ENCODE measurements at regions not wholly inside any gene's neighbourhood (a gene's known extent, or its start where the extent isn't known, plus 50 kb on each side); places are given as distances from the start of the nearest gene placed in this dataset.

GRCh38 chr3:154799800-154800199 is 280.3 kb upstream of the MME start:
- no peaks in the 10 kb centered on the region for H3K9me3 ChIP-seq (ENCODE audit: control insufficient read depth in 3 of 3, low read length in 3 of 3)
- H3K27ac ChIP-seq (ENCODE audit: low read depth, low read length): no peak overlapping the region
- no peak overlapping the region for H3K9ac ChIP-seq (ENCODE audit: low read depth in 1 of 3, low read length in 3 of 3)
- H3K27me3 ChIP-seq (ENCODE audit: control insufficient read depth in 3 of 3, insufficient read depth in 3 of 3, low read length in 3 of 3): no peaks in the 10 kb centered on the region
- H3K36me3 ChIP-seq (ENCODE audit: control insufficient read depth in 3 of 3, insufficient read depth in 3 of 3, low read length in 3 of 3): no peaks in the 10 kb centered on the region
- H3K4me1 ChIP-seq (ENCODE audit: control insufficient read depth in 3 of 3, insufficient read depth in 3 of 3, low read length in 3 of 3): no peaks in the 10 kb centered on the region
- H3K4me3 ChIP-seq (ENCODE audit: low read length in 3 of 3): no peak overlapping the region

DNA sequence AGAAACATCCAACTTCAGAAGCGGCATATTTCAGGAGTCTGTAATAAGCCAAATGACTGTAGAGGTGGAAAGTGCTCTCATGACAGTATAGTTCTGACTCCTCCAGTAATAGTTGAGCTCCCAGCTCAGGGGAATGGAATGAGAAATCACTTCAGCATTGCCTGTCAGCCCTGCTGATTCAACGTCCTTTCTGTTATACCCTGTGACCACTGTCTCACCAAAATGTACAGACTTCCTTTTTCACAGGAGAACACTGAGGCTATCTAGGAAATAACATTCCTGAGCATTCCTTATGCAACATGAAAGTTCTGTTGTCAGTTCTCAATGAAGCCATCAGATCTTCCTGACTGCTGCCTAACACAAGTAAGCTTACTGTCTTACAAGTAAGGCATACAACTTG is 284.5 kb upstream of the MME start:
- H3K4me3 ChIP-seq (ENCODE audit: low read length in 3 of 3): no peak overlapping the region
- H3K27ac ChIP-seq (ENCODE audit: low read depth, low read length): no peak overlapping the region
- H3K9me3 ChIP-seq (ENCODE audit: control insufficient read depth in 3 of 3, low read length in 3 of 3): no peaks in the 10 kb centered on the region
- H3K4me1 ChIP-seq (ENCODE audit: control insufficient read depth in 3 of 3, insufficient read depth in 3 of 3, low read length in 3 of 3): no peaks in the 10 kb centered on the region
- H3K9ac ChIP-seq (ENCODE audit: low read depth in 1 of 3, low read length in 3 of 3): no peak overlapping the region
- H3K27me3 ChIP-seq (ENCODE audit: control insufficient read depth in 3 of 3, insufficient read depth in 3 of 3, low read length in 3 of 3): no peaks in the 10 kb centered on the region
- no peaks in the 10 kb centered on the region for H3K36me3 ChIP-seq (ENCODE audit: control insufficient read depth in 3 of 3, insufficient read depth in 3 of 3, low read length in 3 of 3)

DNA sequence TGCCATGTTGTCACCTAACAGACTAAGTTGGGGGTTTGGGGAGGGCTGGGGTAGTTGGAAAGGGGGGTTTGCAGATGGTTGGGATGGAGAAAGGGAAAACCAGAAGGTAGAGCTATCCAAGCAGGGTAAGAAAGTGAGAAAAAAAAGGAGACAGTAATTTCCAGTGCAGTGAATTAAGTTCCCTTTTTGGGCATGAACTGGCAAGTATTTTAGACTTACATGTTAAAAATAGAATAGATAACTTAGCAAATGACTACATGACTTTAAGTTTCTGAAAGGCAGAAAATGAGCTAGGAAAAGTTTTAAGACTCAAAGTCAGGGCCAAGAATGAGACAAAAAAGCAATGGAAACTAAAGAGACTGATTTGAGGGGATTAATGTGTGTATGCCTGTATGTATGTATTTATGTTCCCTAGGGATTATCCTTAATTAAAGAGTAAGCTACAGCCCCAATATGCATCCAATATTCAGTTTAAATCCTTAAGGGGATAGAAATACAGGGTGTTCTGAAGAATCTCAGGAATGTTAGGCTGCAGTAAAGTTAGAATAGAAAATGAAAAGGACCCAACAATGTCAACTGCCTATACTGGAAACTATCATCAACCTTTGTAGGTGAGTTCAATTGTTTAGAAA is 285.2 kb upstream of the MME start:
- Histone ChIP-seq H3K27me3 (ENCODE audit: control insufficient read depth in 3 of 3, insufficient read depth in 3 of 3, low read length in 3 of 3) (no peaks in the 10 kb centered on the region), H3K4me3 (ENCODE audit: low read length in 3 of 3) (no peak overlapping the region), H3K9me3 (ENCODE audit: control insufficient read depth in 3 of 3, low read length in 3 of 3) (no peaks in the 10 kb centered on the region), H3K9ac (ENCODE audit: low read depth in 1 of 3, low read length in 3 of 3) (no peak overlapping the region), H3K4me1 (ENCODE audit: control insufficient read depth in 3 of 3, insufficient read depth in 3 of 3, low read length in 3 of 3) (no peaks in the 10 kb centered on the region), H3K36me3 (ENCODE audit: control insufficient read depth in 3 of 3, insufficient read depth in 3 of 3, low read length in 3 of 3) (no peaks in the 10 kb centered on the region), H3K27ac (ENCODE audit: low read depth, low read length) (no peak overlapping the region)

GRCh38 chr3:154794391-154794790 is 285.7 kb upstream of the MME start:
- no peak overlapping the region for H3K9ac ChIP-seq (ENCODE audit: low read depth in 1 of 3, low read length in 3 of 3)
- H3K4me1 ChIP-seq (ENCODE audit: control insufficient read depth in 3 of 3, insufficient read depth in 3 of 3, low read length in 3 of 3): no peaks in the 10 kb centered on the region
- no peak overlapping the region for H3K4me3 ChIP-seq (ENCODE audit: low read length in 3 of 3)
- H3K27ac ChIP-seq (ENCODE audit: low read depth, low read length): no peak overlapping the region
- no peaks in the 10 kb centered on the region for H3K9me3 ChIP-seq (ENCODE audit: control insufficient read depth in 3 of 3, low read length in 3 of 3)
- no peaks in the 10 kb centered on the region for H3K36me3 ChIP-seq (ENCODE audit: control insufficient read depth in 3 of 3, insufficient read depth in 3 of 3, low read length in 3 of 3)
- no peaks in the 10 kb centered on the region for H3K27me3 ChIP-seq (ENCODE audit: control insufficient read depth in 3 of 3, insufficient read depth in 3 of 3, low read length in 3 of 3)

DNA sequence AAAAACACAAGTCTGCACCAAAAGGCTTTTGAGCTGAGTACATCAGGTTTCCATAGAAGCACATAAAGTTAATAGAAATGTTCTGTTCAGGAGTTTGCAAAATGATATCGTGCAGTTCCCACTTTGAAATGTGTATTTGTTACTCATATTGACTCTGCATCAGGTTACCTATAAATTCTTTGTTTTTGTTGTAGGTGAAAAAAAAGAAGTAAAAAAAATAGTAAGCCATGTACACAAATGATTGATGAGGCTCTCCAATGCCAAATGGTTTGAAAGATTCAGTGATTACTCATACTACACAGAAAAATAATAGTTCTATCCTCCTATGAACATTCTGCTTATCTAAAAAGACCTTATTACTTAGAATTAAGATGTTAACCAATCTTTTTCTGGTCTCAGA is 287.3 kb upstream of the MME start:
- no peak overlapping the region for H3K4me3 ChIP-seq (ENCODE audit: low read length in 3 of 3)
- no peak overlapping the region for H3K27ac ChIP-seq (ENCODE audit: low read depth, low read length)
- no peaks in the 10 kb centered on the region for H3K36me3 ChIP-seq (ENCODE audit: control insufficient read depth in 3 of 3, insufficient read depth in 3 of 3, low read length in 3 of 3)
- H3K4me1 ChIP-seq (ENCODE audit: control insufficient read depth in 3 of 3, insufficient read depth in 3 of 3, low read length in 3 of 3): no peaks in the 10 kb centered on the region
- H3K9me3 ChIP-seq (ENCODE audit: control insufficient read depth in 3 of 3, low read length in 3 of 3): no peaks in the 10 kb centered on the region
- no peak overlapping the region for H3K9ac ChIP-seq (ENCODE audit: low read depth in 1 of 3, low read length in 3 of 3)
- H3K27me3 ChIP-seq (ENCODE audit: control insufficient read depth in 3 of 3, insufficient read depth in 3 of 3, low read length in 3 of 3): no peaks in the 10 kb centered on the region

- Histone ChIP-seq H3K27me3 (ENCODE audit: control insufficient read depth in 3 of 3, insufficient read depth in 3 of 3, low read length in 3 of 3) (no peaks in the 10 kb centered on the region), H3K4me3 (ENCODE audit: low read length in 3 of 3) (no peak overlapping the region), H3K27ac (ENCODE audit: low read depth, low read length) (no peak overlapping the region), H3K4me1 (ENCODE audit: control insufficient read depth in 3 of 3, insufficient read depth in 3 of 3, low read length in 3 of 3) (no peaks in the 10 kb centered on the region), H3K9ac (ENCODE audit: low read depth in 1 of 3, low read length in 3 of 3) (no peak overlapping the region), H3K36me3 (ENCODE audit: control insufficient read depth in 3 of 3, insufficient read depth in 3 of 3, low read length in 3 of 3) (no peaks in the 10 kb centered on the region), H3K9me3 (ENCODE audit: control insufficient read depth in 3 of 3, low read length in 3 of 3) (no peaks in the 10 kb centered on the region)
Observed at GRCh38 chr3:154791611-154792010, 288.5 kb upstream of the MME start.

- Histone ChIP-seq H3K27ac (ENCODE audit: low read depth, low read length) (no peak overlapping the region), H3K36me3 (ENCODE audit: control insufficient read depth in 3 of 3, insufficient read depth in 3 of 3, low read length in 3 of 3) (no peaks in the 10 kb centered on the region), H3K9me3 (ENCODE audit: control insufficient read depth in 3 of 3, low read length in 3 of 3) (no peaks in the 10 kb centered on the region), H3K9ac (ENCODE audit: low read depth in 1 of 3, low read length in 3 of 3) (no peak overlapping the region), H3K4me1 (ENCODE audit: control insufficient read depth in 3 of 3, insufficient read depth in 3 of 3, low read length in 3 of 3) (peaks cover 0 to 9% (median 4%) of the 10 kb centered on the region in 3 donors), H3K27me3 (ENCODE audit: control insufficient read depth in 3 of 3, insufficient read depth in 3 of 3, low read length in 3 of 3) (no peaks in the 10 kb centered on the region), H3K4me3 (ENCODE audit: low read length in 3 of 3) (no peak overlapping the region)
Observed at GRCh38 chr3:154786724-154787123, 293.4 kb upstream of the MME start.

GRCh38 chr3:154783521-154783931 is 296.6 kb upstream of the MME start:
- Histone ChIP-seq H3K27ac (ENCODE audit: low read depth, low read length) (no peak overlapping the region), H3K4me1 (ENCODE audit: control insufficient read depth in 3 of 3, insufficient read depth in 3 of 3, low read length in 3 of 3) (peaks cover 0 to 9% (median 4%) of the 10 kb centered on the region in 3 donors), H3K27me3 (ENCODE audit: control insufficient read depth in 3 of 3, insufficient read depth in 3 of 3, low read length in 3 of 3) (no peaks in the 10 kb centered on the region)

GRCh38 chr3:154783061-154783460 is 297.1 kb upstream of the MME start:
- Histone ChIP-seq H3K36me3 (ENCODE audit: control insufficient read depth in 3 of 3, insufficient read depth in 3 of 3, low read length in 3 of 3) (no peaks in the 10 kb centered on the region), H3K27ac (ENCODE audit: low read depth, low read length) (peak overlapping the region; percentile 27), H3K9me3 (ENCODE audit: control insufficient read depth in 3 of 3, low read length in 3 of 3) (no peaks in the 10 kb centered on the region), H3K27me3 (ENCODE audit: control insufficient read depth in 3 of 3, insufficient read depth in 3 of 3, low read length in 3 of 3) (no peaks in the 10 kb centered on the region), H3K4me1 (ENCODE audit: control insufficient read depth in 3 of 3, insufficient read depth in 3 of 3, low read length in 3 of 3) (peaks cover 0 to 9% (median 4%) of the 10 kb centered on the region in 3 donors), H3K9ac (ENCODE audit: low read depth in 1 of 3, low read length in 3 of 3) (no peak overlapping the region), H3K4me3 (ENCODE audit: low read length in 3 of 3) (no peak overlapping the region)

More at GRCh38 chr3:154783521-154783931, 296.6 kb upstream of the MME start:
- Histone ChIP-seq H3K36me3 (ENCODE audit: control insufficient read depth in 3 of 3, insufficient read depth in 3 of 3, low read length in 3 of 3) (no peaks in the 10 kb centered on the region), H3K9ac (ENCODE audit: low read depth in 1 of 3, low read length in 3 of 3) (no peak overlapping the region), H3K9me3 (ENCODE audit: control insufficient read depth in 3 of 3, low read length in 3 of 3) (no peaks in the 10 kb centered on the region), H3K4me3 (ENCODE audit: low read length in 3 of 3) (no peak overlapping the region)

DNA sequence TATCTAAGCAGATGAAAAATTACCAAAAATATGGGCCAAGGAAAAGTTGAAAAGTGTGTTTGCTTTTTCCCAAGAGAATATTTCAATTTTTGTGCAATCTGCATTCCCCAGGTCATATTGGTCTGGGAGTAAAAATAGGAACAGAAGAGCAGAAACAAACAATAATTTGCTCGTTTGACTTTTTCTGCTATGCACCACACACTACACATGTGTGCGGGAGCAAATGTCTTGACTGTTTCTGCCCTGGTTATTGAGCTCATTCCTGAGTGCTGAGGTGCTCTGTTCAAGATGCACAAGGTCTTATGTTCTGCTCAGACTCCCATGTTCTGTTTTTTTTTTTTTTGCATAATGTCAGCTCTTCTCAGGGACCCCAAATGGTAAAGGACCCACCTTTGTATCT is 298.0 kb upstream of the MME start:
- no peaks in the 10 kb centered on the region for H3K36me3 ChIP-seq (ENCODE audit: control insufficient read depth in 3 of 3, insufficient read depth in 3 of 3, low read length in 3 of 3)
- H3K27me3 ChIP-seq (ENCODE audit: control insufficient read depth in 3 of 3, insufficient read depth in 3 of 3, low read length in 3 of 3): no peaks in the 10 kb centered on the region
- H3K4me3 ChIP-seq (ENCODE audit: low read length in 3 of 3): no peak overlapping the region
- no peak overlapping the region for H3K27ac ChIP-seq (ENCODE audit: low read depth, low read length)
- peaks cover 0 to 9% (median 4%) of the 10 kb centered on the region in 3 donors for H3K4me1 ChIP-seq (ENCODE audit: control insufficient read depth in 3 of 3, insufficient read depth in 3 of 3, low read length in 3 of 3)
- H3K9ac ChIP-seq (ENCODE audit: low read depth in 1 of 3, low read length in 3 of 3): no peak overlapping the region
- H3K9me3 ChIP-seq (ENCODE audit: control insufficient read depth in 3 of 3, low read length in 3 of 3): no peaks in the 10 kb centered on the region

All from skeletal muscle tissue (tissue), 3 donors.